GM12878 (cell line): ENCODE measurements at regions not wholly inside any gene's neighbourhood (a gene's known extent, or its start where the extent isn't known, plus 50 kb on each side); places are given as distances from the start of the nearest gene placed in this dataset.

Source experiments
- HCFC1 ChIP-seq: fragments of 150-350 bp; IDR thresholded peaks from 2 replicates; pipeline ENCODE4 v1.6.1; 2014; ENCODE audit warnings: low read length
- POLR2A ChIP-seq: IDR thresholded peaks from 2 replicates; pipeline ENCODE4 v1.6.1; 2011; ENCODE audit warnings: low read depth, mild to moderate bottlenecking, low read length
- RAD21 ChIP-seq: IDR thresholded peaks from 2 replicates; pipeline ENCODE4 v1.6.1; 2011; ENCODE audit warnings: mild to moderate bottlenecking, low read depth, low read length, moderate library complexity; ENCODE audit not compliant: insufficient read depth

GRCh38 chr6:6734479-6735465, 146.3 kb downstream of the LY86 start:
- TF ChIP-seq RAD21: no peak
- no peak for TF ChIP-seq POLR2A
- TF ChIP-seq HCFC1: no peak
